Endothelial cell of umbilical vein (primary cell): ENCODE measurements at regions not wholly inside any gene's neighbourhood (a gene's known extent, or its start where the extent isn't known, plus 50 kb on each side); places are given as distances from the start of the nearest gene placed in this dataset.

Experiments
- BruUV-seq: library from RNA; stranded (reverse); fragments of 400-500 nt; replicated peaks from 2 replicates; lab custom pipeline; 2021; lab: Mats Ljungman, UMichigan
- CTCF ChIA-PET: fragments of 300-600, 350-600 bp; sonication (Branson Sonifier 250); formaldehyde crosslinking; loops from one replicate; lab custom pipeline; 2021; ENCODE audit warnings: antibody characterized with exemption, inconsistent platforms; lab: Charles Lee
- POLR2A ChIA-PET: fragments of 300-600, 350-600 bp; sonication (Branson Sonifier 250); formaldehyde crosslinking; loops from one replicate; lab custom pipeline; 2021; ENCODE audit warnings: antibody characterized with exemption, inconsistent platforms; lab: Charles Lee
- DNase-seq: peaks from one replicate; pipeline ENCODE4 v3.0.0-alpha.2; 2011; ENCODE audit warnings: low read depth, low spot score
- FAIRE-seq: peaks from 2 replicates; lab custom pipeline; 2011; peaks lifted over from hg19 to GRCh38; lab: Jason Lieb, UNC
- H2AFZ ChIP-seq: 2 replicates; pipeline ENCODE4 v1.6.0; 2012; ENCODE audit warnings: low read depth, low read length, control low read depth, inconsistent platforms
- H3K27ac ChIP-seq: 2 replicates; pipeline ENCODE4 v1.5.1; 2011; ENCODE audit warnings: low read depth, mild to moderate bottlenecking, control low read depth, low read length, moderate library complexity; ENCODE audit not compliant: insufficient read depth
- H3K27me3 ChIP-seq, 2 experiments: 2 replicates each; pipeline versions ENCODE4 v1.6.0 to v1.6.1; 2011; ENCODE audit warnings: low read length in 2 of 2, mixed read lengths in 1 of 2; ENCODE audit not compliant: control insufficient read depth in 2 of 2, insufficient read depth in 2 of 2
- H3K36me3 ChIP-seq, 2 experiments: 2 replicates in 1 of 2; 3 replicates in 1 of 2; pipeline ENCODE4 v1.5.1; 2011; ENCODE audit warnings: low read length in 2 of 2, mild to moderate bottlenecking in 1 of 2, moderate library complexity in 1 of 2; ENCODE audit not compliant: control insufficient read depth in 2 of 2, insufficient read depth in 2 of 2; ENCODE audit errors: extremely low read depth in 1 of 2
- H3K4me1 ChIP-seq: 3 replicates; pipeline ENCODE4 v1.5.1; 2011; ENCODE audit warnings: mild to moderate bottlenecking, low read length; ENCODE audit not compliant: control insufficient read depth, insufficient read depth; ENCODE audit errors: extremely low read depth
- H3K4me2 ChIP-seq: 2 replicates; pipeline ENCODE4 v1.6.1; 2011; ENCODE audit warnings: low read length, control low read depth, mixed read lengths; ENCODE audit not compliant: insufficient read depth
- H3K4me3 ChIP-seq, 3 experiments: fragments of 200-600 bp in 1 of 3; sonication (generic), shearing (Covaris generic) in 1 of 3; replicated peaks in 1 of 3; 2 replicates each; pipeline ENCODE4 v1.5.1; 2011 to 2016; ENCODE audit warnings: control low read depth in 3 of 3, low read length in 3 of 3, mild to moderate bottlenecking in 2 of 3, inconsistent platforms in 1 of 3, low read depth in 1 of 3, moderate library complexity in 1 of 3; ENCODE audit not compliant: insufficient read depth in 1 of 3
- H3K79me2 ChIP-seq: 2 replicates; pipeline ENCODE4 v1.6.0; 2012; ENCODE audit warnings: low read length, inconsistent platforms; ENCODE audit not compliant: control insufficient read depth, insufficient read depth
- H3K9ac ChIP-seq: replicated peaks from 2 replicates; pipeline ENCODE3; 2011; ENCODE audit warnings: low read length, control low read depth; ENCODE audit not compliant: insufficient read depth; ENCODE audit errors: extremely low read depth
- H3K9me1 ChIP-seq: replicated peaks from 3 replicates; pipeline ENCODE4 v1.6.0; 2011; ENCODE audit warnings: mild to moderate bottlenecking, low read length; ENCODE audit not compliant: control insufficient read depth, insufficient read depth; ENCODE audit errors: extremely low read depth
- H3K9me3 ChIP-seq: replicated peaks from 2 replicates; pipeline ENCODE4 v1.5.1; 2012; ENCODE audit warnings: low read length, inconsistent platforms; ENCODE audit not compliant: control insufficient read depth, insufficient read depth
- H4K20me1 ChIP-seq: replicated peaks from 2 replicates; pipeline ENCODE3; 2011; ENCODE audit warnings: mild to moderate bottlenecking, low read length; ENCODE audit not compliant: control insufficient read depth, insufficient read depth; ENCODE audit errors: extremely low read depth
- CTCF ChIP-seq, 2 donors: IDR thresholded peaks; 1 replicate in 1 of 2; 2 replicates in 1 of 2; pipeline ENCODE4 v1.5.1; 2011; ENCODE audit warnings: low read length in 2 of 2, mild to moderate bottlenecking in 2 of 2, moderate library complexity in 2 of 2, control low read depth in 1 of 2, inconsistent platforms in 1 of 2, low read depth in 1 of 2; ENCODE audit not compliant: insufficient read depth in 1 of 2; ENCODE audit errors: extremely low read depth in 1 of 2
- EZH2 ChIP-seq: IDR thresholded peaks from 2 replicates; pipeline ENCODE4 v1.6.1; 2012; ENCODE audit warnings: borderline replicate concordance, low read depth, mild to moderate bottlenecking, moderate library complexity, low read length, inconsistent platforms; ENCODE audit not compliant: severe bottlenecking
- FOS ChIP-seq: IDR thresholded peaks from 2 replicates; pipeline ENCODE4 v1.6.1; 2011; ENCODE audit warnings: mild to moderate bottlenecking, low read length, moderate library complexity, borderline replicate concordance; ENCODE audit not compliant: insufficient read depth
- GATA2 ChIP-seq: IDR thresholded peaks from 2 replicates; pipeline ENCODE4 v1.7.0; 2011; ENCODE audit warnings: low read depth, mild to moderate bottlenecking, moderate library complexity, mixed read lengths, low read length; ENCODE audit not compliant: insufficient read length, insufficient read depth
- JUN ChIP-seq: IDR thresholded peaks from 2 replicates; pipeline ENCODE4 v1.6.1; 2011; ENCODE audit warnings: borderline replicate concordance, low read depth; ENCODE audit not compliant: insufficient read length, insufficient read depth
- MAX ChIP-seq: IDR thresholded peaks from 2 replicates; pipeline ENCODE4 v1.6.1; 2011; ENCODE audit not compliant: insufficient read depth, insufficient read length
- MYC ChIP-seq: IDR thresholded peaks from one replicate; pipeline ENCODE4 v1.6.1; 2011; ENCODE audit warnings: mild to moderate bottlenecking, low read depth, low read length
- POLR2A ChIP-seq: IDR thresholded peaks from 2 replicates; pipeline ENCODE4 v1.6.1; 2012; ENCODE audit warnings: low read depth, mild to moderate bottlenecking, control low read depth, low read length
- POLR2AphosphoS5 ChIP-seq: IDR thresholded peaks from 2 replicates; pipeline ENCODE4 v1.6.1; 2012; ENCODE audit warnings: low read depth, mild to moderate bottlenecking, control low read depth, low read length, moderate library complexity; ENCODE audit not compliant: insufficient read depth
- dilution Hi-C: fragments of 300-500 bp; cut with MboI; formaldehyde crosslinking; loops from one replicate; pipeline ENCODE4 v1.15.0; 2019; ENCODE audit warnings: low sequenced_read_pairs; ENCODE audit not compliant: extremely low pct_ligation_motif_present
- intact Hi-C: fragments of 100-400 bp; cut with micrococcal nuclease; formaldehyde crosslinking; loops from one replicate; pipeline ENCODE4 v1.10.0; 2022

DNA sequence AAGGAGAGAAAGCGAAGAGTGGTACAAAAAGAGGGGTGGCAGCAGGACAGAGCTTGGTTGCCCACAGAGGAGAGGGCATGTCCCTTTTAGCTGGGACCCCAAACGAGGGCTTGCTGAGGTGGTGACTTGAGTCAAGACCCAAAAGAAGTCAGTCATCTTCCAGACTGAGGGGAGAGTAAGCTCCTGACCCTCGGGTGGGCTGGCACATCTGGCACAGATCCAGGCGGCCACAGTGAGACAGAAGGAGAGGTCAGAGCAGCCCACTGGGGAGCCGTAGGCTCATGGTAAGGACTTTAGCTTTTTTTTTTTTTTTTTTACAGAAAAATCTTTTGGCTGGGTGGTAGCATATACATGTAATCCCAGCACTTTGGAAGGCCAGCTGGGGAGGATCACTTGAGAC lies 77.9 kb upstream of the ST6GAL2 start:
- DNase-seq (no peak), FAIRE-seq (no peak)
- H2AFZ ChIP-seq: no peak overlapping the region
- H3K4me3 ChIP-seq: no peak overlapping the region
- H3K4me1 ChIP-seq: no peaks in the 10 kb centered on the region
- dilution Hi-C loops (no loop called here), intact Hi-C loops (no loop called here)
- ChIA-PET CTCF (no interaction called here), POLR2A (no interaction called here)
- H3K27me3 ChIP-seq: no peaks in the 10 kb centered on the region
- no peaks in the 10 kb centered on the region for H3K9me1 ChIP-seq
- peaks cover 3% of the 10 kb centered on the region for H3K9me3 ChIP-seq
- H3K79me2 ChIP-seq: no peaks in the 10 kb centered on the region
- H4K20me1 ChIP-seq: no peaks in the 10 kb centered on the region
- no peak overlapping the region for H3K27ac ChIP-seq
- H3K9ac ChIP-seq: no peak overlapping the region
- H3K4me2 ChIP-seq: no peak overlapping the region
- BruUV-seq: no TSS peak
- no peaks in the 10 kb centered on the region for H3K36me3 ChIP-seq
- TF ChIP-seq MYC (no peak), CTCF (IDR thresholded peaks at IDR 0.05; ENCODE audit: extremely low read depth in 1 of 2, insufficient read depth in 1 of 2, low read depth in 1 of 2, low read length in 2 of 2) (no peak), EZH2 (no peak), MAX (no peak), POLR2AphosphoS5 (no peak), POLR2A (no peak), JUN (no peak), GATA2 (no peak), FOS (no peak)
